Peyer's patch (tissue), 4 donors: ENCODE measurements at regions not wholly inside any gene's neighbourhood (a gene's known extent, or its start where the extent isn't known, plus 50 kb on each side); places are given as distances from the start of the nearest gene placed in this dataset.

ENCODE experiments used
- DNase-seq, 3 donors: peaks; one replicate each; pipeline ENCODE4 v3.0.0-alpha.2; 2017 to 2019
- H3K27ac ChIP-seq, 4 donors: fragments of 200-600 bp; sonication (generic); one replicate each; pipeline ENCODE4 v1.5.1; 2016 to 2019
- H3K27me3 ChIP-seq, 2 donors: fragments of 200-600 bp; sonication (generic); one replicate each; pipeline ENCODE4 v1.5.1; 2019
- H3K36me3 ChIP-seq, 3 donors: fragments of 200-600 bp; sonication (generic); one replicate each; pipeline ENCODE4 v1.5.1; 2016 to 2019
- H3K4me1 ChIP-seq, 4 donors: fragments of 200-600 bp; sonication (generic); one replicate each; pipeline ENCODE4 v1.5.1; 2016 to 2019
- H3K4me3 ChIP-seq, 4 donors: fragments of 200-600 bp; sonication (generic); 1 replicate in 3 of 4; 2 replicates in 1 of 4; pipeline ENCODE4 v1.5.1; 2016 to 2019; ENCODE audit warnings: mild to moderate bottlenecking in 1 of 4
- H3K9me3 ChIP-seq, 4 donors: fragments of 200-600 bp; sonication (generic); one replicate each; pipeline ENCODE4 v1.5.1; 2016 to 2019; ENCODE audit warnings: mild to moderate bottlenecking in 1 of 4
- POLR2A ChIP-seq, 2 donors: fragments of 450-650 bp; IDR thresholded peaks; one replicate each; pipeline ENCODE4 v1.5.1; 2017; ENCODE audit warnings: antibody characterized with exemption in 2 of 2, mild to moderate bottlenecking in 2 of 2, moderate library complexity in 2 of 2
- TF ChIP-seq, protein P1 (sequence below), 6 experiments: fragments of 450-650 bp in 4 of 6; fragments of 200-600 bp in 2 of 6; sonication (generic) in 1 of 6; IDR thresholded peaks; one replicate each; pipeline ENCODE4 v1.5.1; 2017 to 2019; ENCODE audit warnings: antibody characterized with exemption in 6 of 6, mild to moderate bottlenecking in 3 of 6, moderate library complexity in 1 of 6

DNA sequence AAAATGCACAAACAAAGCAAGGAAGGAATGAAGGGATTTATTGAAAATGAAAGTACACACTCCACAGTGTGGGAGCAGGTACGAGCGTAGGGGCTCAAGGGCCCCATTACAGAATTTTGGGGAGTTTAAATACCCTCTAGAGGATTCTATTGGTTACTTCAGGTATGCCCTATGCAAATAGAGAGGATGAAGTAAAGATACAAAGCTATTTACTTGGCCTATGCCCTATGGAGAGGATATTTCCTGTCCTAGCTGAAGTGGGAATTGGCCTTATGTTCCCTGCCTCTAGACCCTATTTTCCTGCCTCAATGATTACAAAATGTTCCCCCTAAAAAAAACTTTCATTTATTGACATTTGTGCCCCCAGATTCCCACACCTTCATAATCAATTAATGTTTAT is 59.7 kb upstream of the ASIP start:
- no peaks in the 10 kb centered on the region for H3K4me1 ChIP-seq
- H3K27ac ChIP-seq: no peak overlapping the region
- H3K9me3 ChIP-seq: no peaks in the 10 kb centered on the region
- TF ChIP-seq POLR2A (IDR thresholded peaks at IDR 0.05): no peak
- TF ChIP-seq, protein P1, sequence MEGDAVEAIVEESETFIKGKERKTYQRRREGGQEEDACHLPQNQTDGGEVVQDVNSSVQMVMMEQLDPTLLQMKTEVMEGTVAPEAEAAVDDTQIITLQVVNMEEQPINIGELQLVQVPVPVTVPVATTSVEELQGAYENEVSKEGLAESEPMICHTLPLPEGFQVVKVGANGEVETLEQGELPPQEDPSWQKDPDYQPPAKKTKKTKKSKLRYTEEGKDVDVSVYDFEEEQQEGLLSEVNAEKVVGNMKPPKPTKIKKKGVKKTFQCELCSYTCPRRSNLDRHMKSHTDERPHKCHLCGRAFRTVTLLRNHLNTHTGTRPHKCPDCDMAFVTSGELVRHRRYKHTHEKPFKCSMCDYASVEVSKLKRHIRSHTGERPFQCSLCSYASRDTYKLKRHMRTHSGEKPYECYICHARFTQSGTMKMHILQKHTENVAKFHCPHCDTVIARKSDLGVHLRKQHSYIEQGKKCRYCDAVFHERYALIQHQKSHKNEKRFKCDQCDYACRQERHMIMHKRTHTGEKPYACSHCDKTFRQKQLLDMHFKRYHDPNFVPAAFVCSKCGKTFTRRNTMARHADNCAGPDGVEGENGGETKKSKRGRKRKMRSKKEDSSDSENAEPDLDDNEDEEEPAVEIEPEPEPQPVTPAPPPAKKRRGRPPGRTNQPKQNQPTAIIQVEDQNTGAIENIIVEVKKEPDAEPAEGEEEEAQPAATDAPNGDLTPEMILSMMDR (IDR thresholded peaks at IDR 0.05): no peak
- no peak overlapping the region for H3K4me3 ChIP-seq
- H3K27me3 ChIP-seq: no peaks in the 10 kb centered on the region
- no peak for DNase-seq
- H3K36me3 ChIP-seq: no peaks in the 10 kb centered on the region

DNA sequence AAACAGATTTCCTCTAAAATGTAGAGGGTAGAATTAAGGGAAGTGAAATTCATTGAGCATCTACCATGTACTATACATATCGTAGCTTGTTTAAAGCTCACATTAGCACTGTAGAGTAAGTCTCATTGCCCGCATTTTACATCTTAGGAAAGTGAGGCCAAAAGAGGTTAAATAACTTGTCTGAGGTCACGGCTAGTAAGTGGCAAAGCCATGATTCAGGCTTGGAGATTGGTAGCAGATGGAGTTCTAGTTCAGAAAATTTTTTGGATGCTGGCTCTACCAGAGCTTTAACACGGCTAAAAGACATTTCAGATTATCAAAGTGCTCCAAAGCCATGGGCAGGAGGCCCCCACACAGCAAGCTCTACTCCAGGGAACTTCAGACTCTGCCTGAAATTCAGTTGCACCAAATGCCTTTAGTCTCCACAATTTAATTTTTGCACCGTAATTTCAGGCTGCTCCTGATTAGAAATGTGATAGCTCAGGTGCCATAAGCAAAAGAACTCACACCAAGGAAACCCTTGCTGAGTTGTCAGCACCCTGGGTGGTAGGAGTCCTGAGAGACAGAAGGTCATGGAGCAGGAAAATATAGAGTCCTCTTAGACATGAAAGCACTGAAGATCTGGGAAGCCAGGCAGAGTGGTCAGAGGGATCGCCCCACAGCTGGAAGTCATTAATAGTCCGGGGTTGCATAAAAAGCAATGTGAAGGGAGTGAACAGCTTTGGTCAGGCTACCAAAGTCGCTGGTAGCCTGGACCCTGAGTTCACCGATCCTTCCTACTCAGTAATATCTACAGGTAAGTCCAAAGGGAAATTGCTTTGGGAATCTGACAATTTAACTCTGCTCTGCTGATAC is 55.2 kb upstream of the ASIP start:
- no peak overlapping the region for H3K4me3 ChIP-seq
- no peak overlapping the region for H3K27ac ChIP-seq
- no peak for DNase-seq
- no peak for TF ChIP-seq POLR2A (IDR thresholded peaks at IDR 0.05)
- TF ChIP-seq, protein P1 (IDR thresholded peaks at IDR 0.05): no peak
- H3K36me3 ChIP-seq: no peaks in the 10 kb centered on the region
- no peaks in the 10 kb centered on the region for H3K27me3 ChIP-seq
- no peaks in the 10 kb centered on the region for H3K9me3 ChIP-seq
- no peaks in the 10 kb centered on the region for H3K4me1 ChIP-seq

DNA sequence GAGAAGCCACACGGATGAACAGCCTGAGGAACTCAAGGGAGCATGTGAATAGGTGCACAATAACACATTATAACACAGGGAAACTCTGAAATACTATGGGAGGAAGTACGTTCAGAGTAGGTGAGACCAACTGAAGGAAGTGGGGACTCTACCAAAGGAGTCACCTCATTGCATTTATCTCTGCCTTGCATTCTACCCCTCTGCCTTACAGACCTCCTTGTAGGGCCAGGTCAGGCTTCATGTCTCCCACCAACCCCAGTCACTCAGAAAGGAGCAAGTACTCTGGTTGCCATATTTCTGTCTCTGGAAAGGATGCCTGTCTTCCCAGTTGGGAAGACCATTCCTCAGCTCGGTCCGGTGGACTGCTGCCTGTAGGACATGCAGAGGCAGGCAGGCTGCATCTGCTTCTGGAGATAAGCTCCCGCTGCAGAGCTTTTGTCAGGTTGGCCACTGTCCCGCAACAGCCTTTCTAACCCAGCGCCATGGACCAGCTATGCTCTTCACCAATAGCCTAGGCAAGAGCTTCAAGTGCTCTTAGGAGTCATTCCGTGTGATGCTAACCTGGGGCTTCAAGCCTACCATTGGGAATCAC is 51.6 kb upstream of the ASIP start:
- no peaks in the 10 kb centered on the region for H3K36me3 ChIP-seq

DNA sequence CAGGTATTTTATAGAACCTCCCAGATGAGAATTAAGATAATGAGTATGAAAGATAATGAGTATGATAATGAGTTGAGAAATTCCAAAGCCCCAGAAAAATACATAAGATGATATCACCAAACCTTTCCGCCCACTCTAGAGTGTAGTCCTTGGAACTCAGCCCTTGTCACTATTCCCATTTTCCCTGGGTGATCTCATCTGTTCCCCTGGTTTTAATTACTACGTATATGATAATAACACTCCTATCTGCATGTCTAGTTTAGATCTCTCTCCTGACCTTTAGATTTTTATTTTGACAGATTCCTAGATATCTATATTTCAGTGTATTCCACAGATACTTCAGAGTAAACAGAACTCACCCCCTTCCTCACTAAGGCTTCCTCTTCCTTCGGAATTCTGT is 51.0 kb upstream of the ASIP start:
- Histone ChIP-seq H3K9me3 (no peaks in the 10 kb centered on the region), H3K36me3 (no peaks in the 10 kb centered on the region), H3K27me3 (no peaks in the 10 kb centered on the region), H3K27ac (no peak overlapping the region), H3K4me3 (no peak overlapping the region), H3K4me1 (no peaks in the 10 kb centered on the region)
- DNase-seq: no peak
- TF ChIP-seq POLR2A (IDR thresholded peaks at IDR 0.05): no peak
- TF ChIP-seq, protein P1 (IDR thresholded peaks at IDR 0.05): no peak

More for the DNA sequence above, 51.6 kb upstream of the ASIP start:
- Histone ChIP-seq H3K27ac (no peak overlapping the region), H3K27me3 (no peaks in the 10 kb centered on the region), H3K9me3 (no peaks in the 10 kb centered on the region), H3K4me3 (no peak overlapping the region), H3K4me1 (no peaks in the 10 kb centered on the region)
- TF ChIP-seq, protein P1 (IDR thresholded peaks at IDR 0.05): no peak
- no peak for TF ChIP-seq POLR2A (IDR thresholded peaks at IDR 0.05)
- no peak for DNase-seq

DNA sequence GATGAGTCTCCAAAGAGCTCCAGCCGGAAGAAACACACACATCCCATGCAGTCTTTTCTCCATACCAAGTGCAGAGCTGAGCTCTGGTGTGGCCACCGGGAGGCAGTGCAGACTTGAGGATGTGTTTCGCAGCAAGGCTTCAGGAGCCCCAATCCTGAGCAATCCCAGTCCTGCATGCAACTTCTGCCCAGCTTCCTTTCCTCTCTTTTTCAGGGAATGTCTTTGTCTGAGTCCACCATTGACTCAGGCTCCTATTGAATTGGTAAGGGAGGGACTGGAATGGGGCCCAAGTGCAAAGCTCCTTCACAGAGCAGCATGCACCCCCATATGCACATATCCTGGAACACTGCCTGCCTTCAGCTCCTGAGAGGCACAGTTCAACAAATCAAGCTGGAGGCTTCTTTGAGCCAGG is 50.5 kb upstream of the ASIP start:
- no peaks in the 10 kb centered on the region for H3K4me1 ChIP-seq
- TF ChIP-seq POLR2A (IDR thresholded peaks at IDR 0.05): no peak
- TF ChIP-seq, protein P1 (IDR thresholded peaks at IDR 0.05): peak; percentile 15 to 72 (median 58)
- H3K27ac ChIP-seq: no peak overlapping the region
- no peaks in the 10 kb centered on the region for H3K36me3 ChIP-seq
- peak; percentile 52 to 74 (median 70) for DNase-seq
- no peaks in the 10 kb centered on the region for H3K9me3 ChIP-seq
- H3K4me3 ChIP-seq: no peak overlapping the region
- H3K27me3 ChIP-seq: no peaks in the 10 kb centered on the region
